ENCODE measurements at regions not wholly inside any gene's neighbourhood (a gene's known extent, or its start where the extent isn't known, plus 50 kb on each side); places are given as distances from the start of the nearest gene placed in this dataset.

DNA sequence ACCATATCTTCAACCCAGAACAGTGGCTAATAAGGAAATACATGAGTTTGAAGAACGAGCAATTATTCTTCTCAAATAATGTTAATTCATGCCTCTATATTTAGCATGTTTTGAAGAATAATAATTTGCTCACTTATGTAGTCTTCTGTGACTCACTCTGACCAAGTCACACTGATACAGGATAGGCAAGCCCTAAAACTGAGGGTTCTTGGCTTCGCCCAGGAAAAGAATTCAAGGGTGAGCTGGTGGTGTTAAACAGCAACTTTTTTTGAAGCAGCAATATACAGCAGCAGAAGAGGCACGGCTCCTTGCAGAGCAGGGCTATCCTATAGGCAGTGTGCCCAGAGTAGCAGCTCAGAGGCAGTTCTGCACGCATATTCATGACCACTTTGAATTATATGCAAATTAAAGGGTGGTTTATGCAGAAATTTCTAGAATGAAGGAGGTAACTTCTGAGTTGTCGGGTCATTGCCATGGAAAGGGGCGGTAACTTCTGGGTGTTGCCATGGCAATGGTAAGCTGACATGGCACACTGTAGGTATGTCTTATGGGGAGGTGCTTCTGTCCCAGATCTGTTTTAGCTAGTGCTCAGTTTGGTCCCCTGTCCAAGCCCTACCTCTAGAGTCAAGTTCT is 200.6 kb downstream of the RND3 start:
- Histone ChIP-seq H3K4me1 (ENCODE audit: control insufficient read depth, extremely low read depth, insufficient read depth, low read length) (no peaks in the 10 kb centered on the region), H3K36me3 (ENCODE audit: control insufficient read depth in 2 of 2, extremely low read depth in 1 of 2, insufficient read depth in 2 of 2, low read length in 2 of 2) (no peaks in the 10 kb centered on the region), H3K27me3 (ENCODE audit: control insufficient read depth in 2 of 2, insufficient read depth in 2 of 2, low read length in 2 of 2) (no peaks in the 10 kb centered on the region), H4K20me1 (replicated peaks; ENCODE audit: control insufficient read depth, extremely low read depth, insufficient read depth, low read length) (no peaks in the 10 kb centered on the region), H2AFZ (ENCODE audit: low read depth, low read length) (no peak overlapping the region), H3K9me1 (replicated peaks; ENCODE audit: control insufficient read depth, extremely low read depth, insufficient read depth, low read length) (no peaks in the 10 kb centered on the region), H3K79me2 (ENCODE audit: control insufficient read depth, insufficient read depth, low read length) (no peaks in the 10 kb centered on the region), H3K9me3 (replicated peaks; ENCODE audit: control insufficient read depth, insufficient read depth, low read length) (no peaks in the 10 kb centered on the region), H3K4me2 (ENCODE audit: insufficient read depth, low read length) (no peak overlapping the region), H3K27ac (ENCODE audit: insufficient read depth, low read depth, low read length) (no peak overlapping the region), H3K9ac (replicated peaks; ENCODE audit: extremely low read depth, insufficient read depth, low read length) (no peak overlapping the region), H3K4me3 (replicated peaks in 1 of 3; ENCODE audit: insufficient read depth in 1 of 3, low read depth in 1 of 3, low read length in 3 of 3) (no peak overlapping the region)
- no TSS peak for BruUV-seq (replicated peaks)
- ChIA-PET CTCF (interaction anchor here (0.8 kb wide), 1 partner anchor 8 kb away, joined by 4 read pairs; no protein-coding TSS in a partner anchor), POLR2A (no interaction called here)
- dilution Hi-C loops (cut with MboI; ENCODE audit: extremely low pct_ligation_motif_present, low sequenced_read_pairs) = no loop called here
- FAIRE-seq (no peak), DNase-seq (ENCODE audit: low read depth, low spot score) (no peak)
- intact Hi-C loops (cut with micrococcal nuclease) = no loop called here
- TF ChIP-seq, protein P1, sequence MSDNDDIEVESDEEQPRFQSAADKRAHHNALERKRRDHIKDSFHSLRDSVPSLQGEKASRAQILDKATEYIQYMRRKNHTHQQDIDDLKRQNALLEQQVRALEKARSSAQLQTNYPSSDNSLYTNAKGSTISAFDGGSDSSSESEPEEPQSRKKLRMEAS (IDR thresholded peaks at IDR 0.05; ENCODE audit: insufficient read depth, insufficient read length) = no peak
- TF ChIP-seq POLR2A (IDR thresholded peaks at IDR 0.05; ENCODE audit: low read depth, low read length) (no peak), EZH2 (IDR thresholded peaks at IDR 0.05; ENCODE audit: borderline replicate concordance, low read depth, low read length, severe bottlenecking) (no peak), GATA2 (IDR thresholded peaks at IDR 0.05; ENCODE audit: insufficient read depth, insufficient read length, low read depth, low read length) (no peak), FOS (IDR thresholded peaks at IDR 0.05; ENCODE audit: borderline replicate concordance, insufficient read depth, low read length) (no peak), MYC (IDR thresholded peaks at IDR 0.05; ENCODE audit: low read depth, low read length) (no peak), JUN (IDR thresholded peaks at IDR 0.05; ENCODE audit: borderline replicate concordance, insufficient read depth, insufficient read length, low read depth) (no peak), POLR2AphosphoS5 (IDR thresholded peaks at IDR 0.05; ENCODE audit: insufficient read depth, low read depth, low read length) (no peak)
- TF ChIP-seq, protein P2, sequence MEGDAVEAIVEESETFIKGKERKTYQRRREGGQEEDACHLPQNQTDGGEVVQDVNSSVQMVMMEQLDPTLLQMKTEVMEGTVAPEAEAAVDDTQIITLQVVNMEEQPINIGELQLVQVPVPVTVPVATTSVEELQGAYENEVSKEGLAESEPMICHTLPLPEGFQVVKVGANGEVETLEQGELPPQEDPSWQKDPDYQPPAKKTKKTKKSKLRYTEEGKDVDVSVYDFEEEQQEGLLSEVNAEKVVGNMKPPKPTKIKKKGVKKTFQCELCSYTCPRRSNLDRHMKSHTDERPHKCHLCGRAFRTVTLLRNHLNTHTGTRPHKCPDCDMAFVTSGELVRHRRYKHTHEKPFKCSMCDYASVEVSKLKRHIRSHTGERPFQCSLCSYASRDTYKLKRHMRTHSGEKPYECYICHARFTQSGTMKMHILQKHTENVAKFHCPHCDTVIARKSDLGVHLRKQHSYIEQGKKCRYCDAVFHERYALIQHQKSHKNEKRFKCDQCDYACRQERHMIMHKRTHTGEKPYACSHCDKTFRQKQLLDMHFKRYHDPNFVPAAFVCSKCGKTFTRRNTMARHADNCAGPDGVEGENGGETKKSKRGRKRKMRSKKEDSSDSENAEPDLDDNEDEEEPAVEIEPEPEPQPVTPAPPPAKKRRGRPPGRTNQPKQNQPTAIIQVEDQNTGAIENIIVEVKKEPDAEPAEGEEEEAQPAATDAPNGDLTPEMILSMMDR (IDR thresholded peaks at IDR 0.05; ENCODE audit: extremely low read depth in 1 of 2, insufficient read depth in 1 of 2, low read depth in 1 of 2, low read length in 2 of 2) = no peak
